GM19023 (cell line): ENCODE measurements at regions not wholly inside any gene's neighbourhood (a gene's known extent, or its start where the extent isn't known, plus 50 kb on each side); places are given as distances from the start of the nearest gene placed in this dataset.

Experiments used
- ATAC-seq: cut with Tn5 transposase; IDR thresholded peaks from one replicate; pipeline ENCODE4 v1.9.1; 2021; ENCODE audit warnings: mild to moderate bottlenecking, moderate library complexity; ENCODE audit not compliant: unreplicated experiment

DNA sequence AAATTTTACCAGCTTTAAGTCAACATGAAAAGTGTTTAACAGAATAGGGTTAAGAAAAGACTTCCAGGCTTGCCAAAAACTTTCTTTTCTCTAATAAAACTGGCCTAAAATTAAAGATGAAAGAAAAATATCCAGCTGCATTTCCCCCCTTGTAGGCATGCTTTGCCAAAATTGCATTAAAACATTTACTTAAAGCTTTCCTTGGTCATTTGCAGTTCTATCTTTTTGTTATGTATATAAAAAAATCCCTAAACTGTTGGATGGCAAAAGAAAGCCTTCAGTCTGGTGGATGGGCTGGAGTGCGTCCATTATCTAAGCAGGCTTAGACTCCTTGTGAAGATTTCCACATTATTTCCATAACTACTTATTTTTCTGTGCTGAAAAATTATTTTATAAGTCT is 105.4 kb upstream of the DSEL start:
- ATAC-seq = no peak

GRCh38 chr18:67621049-67621713 is 104.7 kb upstream of the DSEL start:
- ATAC-seq = no peak

GRCh38 chr18:67618061-67618460 is 101.5 kb upstream of the DSEL start:
- ATAC-seq = no peak

DNA sequence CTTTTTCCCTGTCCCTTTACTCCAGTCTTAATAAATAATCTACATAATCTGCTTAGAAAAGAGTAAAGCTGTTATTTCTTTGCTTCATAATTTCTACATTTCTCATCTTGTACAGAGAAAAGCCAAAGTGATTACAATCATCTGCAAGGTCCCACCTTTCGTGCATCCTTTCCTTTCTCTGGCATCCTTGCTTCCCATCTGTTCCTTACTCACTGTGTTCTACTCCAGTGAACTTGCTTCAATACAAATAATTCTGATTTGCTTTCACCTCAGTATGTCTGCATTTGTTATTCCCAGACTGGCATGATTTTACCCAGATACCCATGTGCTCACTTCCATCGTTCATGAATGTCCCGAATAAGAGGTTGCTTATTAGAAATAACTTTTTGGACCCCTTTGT is 99.4 kb upstream of the DSEL start:
- ATAC-seq = no peak

DNA sequence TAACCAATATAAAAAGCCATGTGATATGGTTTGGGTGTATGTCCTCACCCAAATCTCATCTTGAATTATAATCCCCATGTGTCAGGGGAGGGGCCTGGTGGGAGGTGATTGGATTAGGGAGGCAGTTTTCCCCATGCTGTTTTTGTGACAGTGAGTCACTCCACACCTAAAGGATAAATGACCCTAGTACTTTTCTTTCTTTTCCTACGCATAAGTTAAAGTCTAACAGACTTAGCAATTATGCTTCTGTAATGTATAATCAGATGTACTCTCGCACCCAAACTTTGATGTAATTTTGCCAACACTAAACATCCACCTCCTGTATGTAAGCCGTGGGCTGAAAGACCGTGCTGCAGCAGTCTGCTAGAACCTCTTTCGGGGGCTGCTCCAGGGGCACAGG is 97.2 kb upstream of the DSEL start:
- no peak for ATAC-seq

DNA sequence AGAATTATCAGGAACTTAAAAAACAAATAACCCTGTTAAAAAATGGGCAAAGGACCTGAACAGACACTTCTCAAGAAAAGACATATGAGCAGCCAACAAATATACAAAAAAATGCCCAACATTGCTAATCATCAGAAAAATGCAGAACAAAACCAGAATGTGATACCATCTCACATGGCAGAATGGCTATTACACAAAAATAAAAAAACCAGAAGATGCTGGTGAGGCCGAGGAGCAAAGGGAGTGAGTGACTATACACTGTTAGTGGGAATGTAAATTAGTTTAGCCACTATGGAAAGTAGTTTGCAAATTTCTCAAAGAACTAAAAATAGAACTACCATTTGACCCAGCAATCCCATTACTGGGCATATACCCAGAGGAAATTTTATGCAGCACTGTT is 95.8 kb upstream of the DSEL start:
- ATAC-seq = no peak

DNA sequence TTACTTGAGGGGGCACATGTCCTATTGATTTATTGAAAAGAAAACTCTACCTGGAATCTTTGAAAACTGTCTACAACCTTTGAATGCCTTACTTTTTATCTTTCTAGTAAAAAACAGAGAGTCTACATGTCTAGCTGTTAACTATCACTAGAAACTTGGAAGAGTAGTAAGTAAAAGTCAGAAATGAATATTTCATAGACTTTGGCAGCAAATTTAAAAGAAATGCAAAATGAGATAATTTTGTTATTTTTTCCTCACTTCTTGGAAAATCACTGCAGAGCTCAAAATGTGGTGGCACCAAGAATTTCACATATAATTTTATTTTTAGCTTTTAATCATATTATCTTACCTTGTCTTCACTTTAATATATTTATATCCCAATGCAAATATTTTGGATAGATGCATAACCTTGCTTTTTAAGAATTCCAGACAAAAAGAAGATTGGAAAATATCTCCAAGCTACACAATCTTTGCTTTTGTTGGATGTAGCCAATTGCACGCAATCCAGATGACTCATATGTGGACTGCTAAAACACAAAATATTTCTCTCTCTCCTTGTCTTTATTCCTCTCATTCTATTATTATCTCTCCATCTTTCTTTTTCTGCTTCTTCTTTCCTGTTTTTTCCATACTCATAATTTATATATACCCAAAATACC is 92.2 kb upstream of the DSEL start:
- no peak for ATAC-seq

DNA sequence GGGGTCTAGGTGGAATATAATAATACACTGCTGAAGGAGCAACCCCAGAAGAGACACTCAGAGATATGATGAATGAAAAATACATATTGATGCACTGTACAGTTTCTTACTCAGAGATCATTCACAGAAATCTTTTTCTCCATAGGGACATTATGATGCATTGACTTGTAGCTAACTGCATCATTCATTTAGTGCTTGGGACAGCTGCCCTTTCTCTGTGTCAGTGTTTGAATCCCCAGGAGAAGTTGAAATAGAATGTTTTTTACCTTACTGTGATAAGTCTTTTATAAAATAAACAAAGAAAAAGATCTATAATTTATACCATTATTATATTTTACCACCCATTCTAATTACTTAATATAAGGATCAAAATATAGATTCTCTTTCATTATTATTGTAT is 91.7 kb upstream of the DSEL start:
- ATAC-seq = no peak

- ATAC-seq = no peak
Measured at GRCh38 chr18:67600181-67601180, 84.0 kb upstream of the DSEL start.

DNA sequence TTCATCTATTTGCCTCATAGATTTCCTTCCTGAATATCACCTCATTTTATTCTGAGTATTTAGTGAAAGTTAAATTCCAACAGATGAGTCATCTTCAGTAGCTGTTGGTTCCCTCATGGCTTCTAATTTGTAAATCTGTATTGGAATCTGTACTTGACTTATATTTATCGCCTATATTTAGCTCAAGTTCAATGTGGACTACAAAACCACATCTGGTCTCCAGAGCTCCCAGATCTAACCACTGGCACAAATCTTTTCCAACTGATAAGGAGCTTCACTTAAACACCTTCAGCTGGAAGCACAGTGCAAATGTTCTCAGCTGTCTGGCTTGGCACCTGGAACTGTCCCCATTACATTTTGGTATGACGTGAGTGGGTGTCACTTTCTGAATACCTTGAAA is 82.8 kb upstream of the DSEL start:
- ATAC-seq = no peak

DNA sequence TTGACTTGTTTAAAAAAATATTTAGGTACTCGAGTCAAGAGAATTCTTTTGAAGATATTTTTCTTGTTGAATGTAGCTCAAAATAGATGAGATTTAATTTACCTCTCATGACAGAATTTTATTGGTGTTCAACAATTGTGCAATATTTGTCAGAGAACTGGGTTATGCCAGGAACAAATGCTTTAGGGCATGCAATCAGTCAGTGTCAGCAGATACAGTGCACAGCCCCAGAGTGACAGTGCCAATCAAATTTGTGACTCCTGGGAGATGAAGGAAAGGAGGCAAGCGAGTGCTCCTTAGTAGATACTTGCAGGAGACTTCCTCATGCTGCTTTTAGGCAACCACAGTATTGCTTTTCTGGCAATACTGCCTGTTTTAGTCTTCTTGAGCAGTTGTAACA is 81.2 kb upstream of the DSEL start:
- ATAC-seq = no peak

DNA sequence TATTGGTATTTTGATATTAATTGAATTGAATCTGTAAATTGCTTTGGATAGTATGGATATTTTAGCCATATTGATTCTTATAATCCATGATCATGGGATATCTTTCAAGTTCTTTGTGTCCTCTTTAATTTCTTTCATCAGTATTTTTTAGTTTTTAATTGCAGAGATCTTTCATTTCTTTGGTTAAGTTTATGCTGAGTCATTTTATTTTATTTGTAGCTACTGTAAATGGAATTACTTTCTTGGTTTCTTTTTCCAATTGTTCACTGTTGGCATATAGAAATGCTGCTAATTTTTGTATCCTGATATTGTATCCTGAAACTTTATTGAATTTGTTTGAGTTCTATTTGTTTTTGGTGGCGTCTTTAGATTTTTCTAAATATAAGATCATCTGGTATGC is 79.5 kb upstream of the DSEL start:
- ATAC-seq = no peak

DNA sequence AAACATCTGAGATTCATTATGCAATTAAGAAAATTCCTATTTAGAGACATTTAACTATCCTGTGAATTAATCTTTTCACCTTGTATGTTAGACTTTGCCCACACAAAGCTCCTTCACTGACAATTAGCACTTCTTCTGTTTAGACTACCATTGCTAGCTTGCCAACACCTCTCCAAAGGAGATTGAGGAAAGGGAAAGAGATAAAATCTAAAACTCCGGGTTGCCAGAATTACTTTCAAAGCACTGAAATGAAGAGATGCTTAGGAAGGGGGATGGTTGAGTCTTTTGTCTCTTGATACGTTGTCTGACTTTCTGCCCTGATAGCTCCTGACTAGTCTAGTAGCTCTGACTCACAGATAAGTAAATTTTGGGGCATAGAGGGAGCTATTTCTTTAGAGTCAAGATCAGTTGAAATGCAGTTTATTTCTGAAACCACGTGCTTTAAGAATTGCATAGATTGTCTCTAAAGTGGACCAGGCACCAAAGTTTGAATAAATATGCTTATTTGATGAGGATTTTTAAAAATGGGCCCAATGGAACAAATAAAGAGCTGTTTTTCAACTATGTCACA is 74.1 kb upstream of the DSEL start:
- ATAC-seq = no peak

- no peak for ATAC-seq
Measured at GRCh38 chr18:67589325-67589724, 72.8 kb upstream of the DSEL start.

DNA sequence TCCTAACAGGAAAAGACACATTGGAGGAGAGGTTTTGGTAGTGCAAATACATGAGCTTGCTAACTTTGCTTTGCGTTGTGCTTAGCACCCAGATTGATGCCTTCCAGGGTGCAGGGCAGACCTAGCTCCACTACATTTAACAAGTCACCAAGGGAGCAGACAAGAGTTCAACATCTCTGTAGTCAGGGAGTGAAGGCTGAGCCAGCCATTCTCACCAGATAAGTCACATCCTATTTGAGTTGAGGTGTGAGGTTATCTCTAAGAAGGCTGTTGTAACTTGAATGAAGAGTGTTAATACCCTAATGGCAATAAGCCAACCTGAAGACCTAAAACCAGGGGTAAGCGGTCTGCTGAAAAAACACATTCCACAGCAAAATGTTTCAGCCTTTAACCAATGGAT is 69.6 kb upstream of the DSEL start:
- no peak for ATAC-seq

DNA sequence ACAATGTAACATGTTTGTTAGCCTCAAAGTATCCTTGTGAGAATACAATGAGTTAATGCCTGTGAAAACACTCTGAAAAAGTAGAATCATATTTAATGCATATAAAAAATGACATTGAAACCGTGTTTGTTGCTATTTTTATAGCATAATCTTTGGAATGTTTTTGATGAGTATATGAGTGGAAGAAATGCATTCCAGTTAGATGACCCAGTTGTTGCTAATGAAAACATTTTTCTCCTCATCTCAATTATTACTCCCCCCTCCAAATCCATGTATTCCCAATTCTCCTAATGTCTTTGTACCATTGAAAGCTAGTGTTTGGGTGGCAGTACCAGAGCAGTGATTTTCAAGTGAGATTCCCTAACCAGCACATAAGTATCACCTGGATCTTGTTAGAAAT is 67.1 kb upstream of the DSEL start:
- ATAC-seq = no peak

- ATAC-seq = no peak
Measured at GRCh38 chr18:67582488-67582887, 66.0 kb upstream of the DSEL start.

- no peak for ATAC-seq
Measured at GRCh38 chr18:67581178-67581577, 64.7 kb upstream of the DSEL start.

GRCh38 chr18:67577386-67577785 is 60.9 kb upstream of the DSEL start:
- ATAC-seq = no peak

DNA sequence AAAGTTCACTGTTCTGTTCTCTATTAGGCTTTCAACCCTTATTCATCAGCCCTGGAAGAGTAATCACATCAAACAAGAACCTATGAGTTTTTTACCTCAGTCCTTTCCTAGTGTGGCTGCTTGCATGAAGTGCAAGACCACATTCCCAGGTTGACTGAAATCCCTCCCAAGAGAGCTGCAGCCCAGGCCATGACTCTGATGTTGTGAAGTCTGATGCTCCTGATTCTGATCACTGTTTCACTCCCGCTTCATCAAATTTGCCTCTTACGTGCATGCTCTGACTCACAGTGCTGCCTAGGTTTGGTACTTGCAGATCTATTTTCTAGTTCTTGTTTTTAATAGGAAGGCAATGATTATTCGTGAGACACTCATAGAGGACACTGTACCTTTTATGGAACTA is 58.2 kb upstream of the DSEL start:
- no peak for ATAC-seq

DNA sequence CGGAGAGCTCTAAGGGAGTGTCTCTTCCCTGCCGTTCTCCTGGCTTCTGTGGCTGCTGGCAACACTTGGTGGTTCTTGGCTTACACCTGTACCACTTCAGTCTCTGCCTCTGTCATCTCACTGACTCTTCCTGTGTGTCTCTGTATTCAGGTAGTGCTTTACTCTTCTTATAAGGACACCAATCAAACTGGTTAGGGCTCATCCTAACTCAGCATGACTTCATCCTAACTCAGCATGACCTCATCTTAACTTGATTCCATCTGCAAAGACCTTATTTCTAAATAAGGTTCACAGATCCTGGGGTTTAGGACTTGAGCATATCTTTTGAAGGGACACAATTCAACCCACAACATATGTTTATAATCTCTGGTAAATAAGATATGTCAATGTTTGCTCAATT is 51.6 kb upstream of the DSEL start:
- ATAC-seq = no peak
